Muscle of arm (tissue), 1 donor: ENCODE measurements at regions not wholly inside any gene's neighbourhood (a gene's known extent, or its start where the extent isn't known, plus 50 kb on each side); places are given as distances from the start of the nearest gene placed in this dataset.

Experiments
- DNase-seq: peaks from one replicate; pipeline ENCODE4 v3.0.0-alpha.2; 2013

- no peak for DNase-seq
Observed at GRCh38 chr6:150651808-150652470, 52.3 kb downstream of the PLEKHG1 start.

GRCh38 chr6:150652848-150653613, 53.3 kb downstream of the PLEKHG1 start:
- no peak for DNase-seq

- DNase-seq, result no peak
Observed at GRCh38 chr6:150654608-150655007, 54.9 kb downstream of the PLEKHG1 start.

- no peak for DNase-seq
Observed at GRCh38 chr6:150656156-150656555, 56.5 kb downstream of the PLEKHG1 start.

GRCh38 chr6:150658421-150658820, 58.7 kb downstream of the PLEKHG1 start:
- no peak for DNase-seq

- no peak for DNase-seq
Observed at GRCh38 chr6:150659046-150659763, 59.5 kb downstream of the PLEKHG1 start.

GRCh38 chr6:150661216-150662007, 61.7 kb downstream of the PLEKHG1 start:
- DNase-seq, result peak; percentile 35

GRCh38 chr6:150662814-150663213, 63.1 kb downstream of the PLEKHG1 start:
- no peak for DNase-seq

GRCh38 chr6:150664091-150664490, 64.4 kb downstream of the PLEKHG1 start:
- no peak for DNase-seq

- DNase-seq, result peak; percentile 85
Observed at GRCh38 chr6:150666071-150666470, 66.4 kb downstream of the PLEKHG1 start.

GRCh38 chr6:150667359-150667758, 67.7 kb downstream of the PLEKHG1 start:
- no peak for DNase-seq

- peak; percentile 92 for DNase-seq
Observed at GRCh38 chr6:150667977-150668716, 68.5 kb downstream of the PLEKHG1 start.

GRCh38 chr6:150668900-150669302, 69.2 kb downstream of the PLEKHG1 start:
- DNase-seq, result no peak

- no peak for DNase-seq
Observed at GRCh38 chr6:150670311-150670710, 70.6 kb downstream of the PLEKHG1 start.

GRCh38 chr6:150672800-150673199, 73.1 kb downstream of the PLEKHG1 start:
- DNase-seq, result no peak

GRCh38 chr6:150673720-150674346, 74.1 kb downstream of the PLEKHG1 start:
- no peak for DNase-seq

GRCh38 chr6:150676344-150676743, 76.7 kb downstream of the PLEKHG1 start:
- no peak for DNase-seq

- DNase-seq, result no peak
Observed at GRCh38 chr6:150676772-150677171, 77.1 kb downstream of the PLEKHG1 start.

- DNase-seq, result no peak
Observed at GRCh38 chr6:150680510-150680909, 80.8 kb downstream of the PLEKHG1 start.

- no peak for DNase-seq
Observed at GRCh38 chr6:150681578-150682395, 82.1 kb downstream of the PLEKHG1 start.
